ENCODE measurements at regions not wholly inside any gene's neighbourhood (a gene's known extent, or its start where the extent isn't known, plus 50 kb on each side); places are given as distances from the start of the nearest gene placed in this dataset.
A peak's percentile ranks its signal among the peaks of the same experiment; 100 is the strongest.

DNA sequence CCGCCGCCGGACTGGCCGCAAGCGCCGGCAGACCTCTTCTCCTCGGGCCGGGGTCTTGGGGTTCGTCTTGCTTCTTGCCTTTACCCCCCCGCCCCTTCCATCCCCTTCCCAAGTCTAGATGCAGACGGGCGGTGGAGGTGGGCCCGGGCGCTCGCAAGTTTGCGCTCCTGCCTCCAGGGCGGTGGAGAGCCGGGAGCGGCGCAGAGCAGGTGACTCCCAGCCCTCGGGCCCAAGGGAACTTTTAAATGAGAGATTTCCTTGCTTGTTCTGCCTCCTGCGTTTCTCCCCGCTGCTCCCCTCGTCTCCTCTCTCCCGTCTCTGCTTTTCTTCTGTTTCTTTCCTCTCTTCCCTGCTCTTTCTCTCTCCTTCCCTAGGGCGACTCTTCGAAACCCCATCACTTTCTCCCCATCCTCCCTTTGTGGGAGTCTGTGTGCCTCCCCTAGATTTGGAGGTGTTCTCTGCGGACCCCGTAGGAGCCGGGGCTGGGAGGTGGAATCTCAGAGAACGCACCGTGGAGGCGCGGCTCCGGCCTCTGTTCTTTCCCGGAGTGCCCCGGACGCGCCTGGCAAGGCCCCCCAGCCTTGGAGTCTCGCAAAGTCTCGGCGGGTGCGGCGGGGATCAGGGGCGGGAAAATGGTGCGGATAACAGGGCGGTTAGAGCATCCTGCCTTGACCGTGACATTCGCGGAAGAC is 114.7 kb upstream of the MYL2 start:
- no peak overlapping the region for H3K23ac ChIP-seq (ENCODE audit: insufficient read length)
- no peak overlapping the region for H2BK12ac ChIP-seq (ENCODE audit: low read depth, low read length)
- H4K91ac ChIP-seq (replicated peaks; ENCODE audit: insufficient read length, low read length) = no peak overlapping the region
- peak overlapping the region in 3 of 4 experiments; percentile 8 to 82 (median 67); a peak in 4 of 7 replicates for H3K9ac ChIP-seq (replicated peaks in 1 of 4; ENCODE audit: extremely low read depth in 1 of 4, low read depth in 3 of 4, low read length in 3 of 4)
- no peak overlapping the region for H3K27ac ChIP-seq (ENCODE audit: low read depth, low read length)
- H2AFZ ChIP-seq (ENCODE audit: low read length) = no peak overlapping the region
- H4K5ac ChIP-seq (ENCODE audit: insufficient read length, low read depth, low read length) = no peak overlapping the region
- ChIA-PET POLR2A (ENCODE audit: partially characterized antibody) (interaction anchor here (0.6 to 2.4 kb wide), 9 partner anchors 8 to 636 kb away, joined by 3 to 15 read pairs (median 3); no protein-coding TSS in a partner anchor), CTCF (ENCODE audit: partially characterized antibody) (interaction anchor here (0.7 to 1.0 kb wide), 3 partner anchors 12 to 238 kb away, joined by 3 to 4 read pairs (median 3); no protein-coding TSS in a partner anchor)
- H2BK20ac ChIP-seq (ENCODE audit: low read length) = no peak overlapping the region
- no peak overlapping the region for H2BK5ac ChIP-seq (ENCODE audit: low read depth, low read length)
- H3K79me1 ChIP-seq (ENCODE audit: low read depth, low read length) = peaks cover 2% of the 10 kb centered on the region; the same call in 1 of the 2 replicates
- peak overlapping the region; percentile 69 to 95 (median 82) for H3K4me3 ChIP-seq (ENCODE audit: extremely low read depth in 1 of 4, insufficient read depth in 2 of 4, low read depth in 3 of 4, low read length in 4 of 4)
- 2% methylated on average over 35 of the region's 50 CpGs; no CpG with 5 or more reads in 1 of the 2 experiments for WGBS, 2 experiments (ENCODE audit: extremely low coverage in 1 of 2, insufficient coverage in 1 of 2, insufficient read length in 1 of 2, insufficient replicate concordance in 2 of 2, low coverage in 1 of 2, low lambda C conversion rate in 2 of 2, missing lambda C conversion rate in 1 of 2)
- H3K18ac ChIP-seq (ENCODE audit: extremely low read depth, low read length) = no peak overlapping the region; the same call in none of the 2 replicates
- H2BK120ac ChIP-seq (replicated peaks; ENCODE audit: low read depth, low read length) = no peak overlapping the region
- peaks cover 7 to 19% (median 11%) of the 10 kb centered on the region in 4 experiments for H3K4me1 ChIP-seq (replicated peaks in 1 of 4; ENCODE audit: control insufficient read depth in 3 of 4, insufficient read depth in 4 of 4, low read length in 3 of 4)
- no peaks in the 10 kb centered on the region for H3K9me3 ChIP-seq (ENCODE audit: insufficient read depth in 2 of 2, low read depth in 1 of 2, low read length in 1 of 2)
- no peak overlapping the region for H2AK5ac ChIP-seq (ENCODE audit: low read depth, low read length)
- peaks cover 0 to 20% of the 10 kb centered on the region in 2 experiments; a peak in 1 of 4 replicates for H3K79me2 ChIP-seq (ENCODE audit: control insufficient read depth in 1 of 2, insufficient read depth in 2 of 2, low read length in 2 of 2)
- peak overlapping the region; percentile 93 to 98 for H3K4me2 ChIP-seq (ENCODE audit: insufficient read depth in 1 of 2, low read depth in 2 of 2, low read length in 2 of 2)
- H4K20me1 ChIP-seq (replicated peaks in 1 of 2; ENCODE audit: control insufficient read depth in 1 of 2, insufficient read depth in 2 of 2, low read length in 2 of 2) = peaks cover 2 to 3% of the 10 kb centered on the region in 2 experiments
- no peak overlapping the region for H3K4ac ChIP-seq (replicated peaks; ENCODE audit: insufficient read length, low read depth, low read length)
- DNase-seq (ENCODE audit: low read depth in 1 of 2, low spot score in 2 of 2) (peak in 1 of 2 experiments; percentile 76), FAIRE-seq (no peak)
- H3K27me3 ChIP-seq (replicated peaks in 1 of 4; ENCODE audit: control insufficient read depth in 3 of 4, extremely low read depth in 1 of 4, insufficient read depth in 3 of 4, low read length in 3 of 4) = peaks cover 0 to 26% (median 16%) of the 10 kb centered on the region in 4 experiments; a peak in 5 of 7 replicates
- no peak overlapping the region for H3K56ac ChIP-seq (replicated peaks; ENCODE audit: insufficient read length, low read depth, low read length)
- no peak overlapping the region; the same call in 1 of the 2 replicates for H4K8ac ChIP-seq (ENCODE audit: extremely low read depth, insufficient read depth, low read length)
- no peaks in the 10 kb centered on the region for H3K36me3 ChIP-seq (ENCODE audit: control insufficient read depth in 2 of 4, insufficient read depth in 4 of 4, low read length in 3 of 4)
- H2BK15ac ChIP-seq (ENCODE audit: low read length) = no peak overlapping the region
- peaks cover 16% of the 10 kb centered on the region; the same call in 1 of the 2 replicates for H3K23me2 ChIP-seq (ENCODE audit: low read depth, low read length)
- no peak overlapping the region for H3K14ac ChIP-seq (ENCODE audit: insufficient read length)
- TF ChIP-seq TBP (IDR thresholded peaks at IDR 0.05; ENCODE audit: low read depth, low read length) (0 out of 2 replicates have a peak, but pooled peaks have one; percentile 16), RNF2 (IDR thresholded peaks at IDR 0.05; ENCODE audit: borderline replicate concordance, low read depth, low read length, missing control alignments, poor library complexity, severe bottlenecking) (peak; percentile 74), CBX8 (IDR thresholded peaks at IDR 0.05; ENCODE audit: borderline replicate concordance, low read depth, low read length) (no peak), RBBP5 (IDR thresholded peaks at IDR 0.05; ENCODE audit: borderline replicate concordance, low read depth, low read length) (peak; percentile 76; the same call in 1 of the 2 replicates), RXRA (IDR thresholded peaks at IDR 0.05; ENCODE audit: insufficient read depth, low read depth, low read length) (no peak), CREB1 (IDR thresholded peaks at IDR 0.05) (no peak), KDM4A (IDR thresholded peaks at IDR 0.05; ENCODE audit: low read depth, low read length, severe bottlenecking) (peak; percentile 54), TAF1 (IDR thresholded peaks at IDR 0.05; ENCODE audit: low read depth, low read length) (peak; percentile 54), RFX5 (IDR thresholded peaks at IDR 0.05; ENCODE audit: borderline replicate concordance, low read depth, low read length) (no peak)
- TF ChIP-seq, protein P1, sequence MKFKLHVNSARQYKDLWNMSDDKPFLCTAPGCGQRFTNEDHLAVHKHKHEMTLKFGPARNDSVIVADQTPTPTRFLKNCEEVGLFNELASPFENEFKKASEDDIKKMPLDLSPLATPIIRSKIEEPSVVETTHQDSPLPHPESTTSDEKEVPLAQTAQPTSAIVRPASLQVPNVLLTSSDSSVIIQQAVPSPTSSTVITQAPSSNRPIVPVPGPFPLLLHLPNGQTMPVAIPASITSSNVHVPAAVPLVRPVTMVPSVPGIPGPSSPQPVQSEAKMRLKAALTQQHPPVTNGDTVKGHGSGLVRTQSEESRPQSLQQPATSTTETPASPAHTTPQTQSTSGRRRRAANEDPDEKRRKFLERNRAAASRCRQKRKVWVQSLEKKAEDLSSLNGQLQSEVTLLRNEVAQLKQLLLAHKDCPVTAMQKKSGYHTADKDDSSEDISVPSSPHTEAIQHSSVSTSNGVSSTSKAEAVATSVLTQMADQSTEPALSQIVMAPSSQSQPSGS (IDR thresholded peaks at IDR 0.05; ENCODE audit: low read length) = no peak
